ENCODE measurements at regions not wholly inside any gene's neighbourhood (a gene's known extent, or its start where the extent isn't known, plus 50 kb on each side); places are given as distances from the start of the nearest gene placed in this dataset.

DNA sequence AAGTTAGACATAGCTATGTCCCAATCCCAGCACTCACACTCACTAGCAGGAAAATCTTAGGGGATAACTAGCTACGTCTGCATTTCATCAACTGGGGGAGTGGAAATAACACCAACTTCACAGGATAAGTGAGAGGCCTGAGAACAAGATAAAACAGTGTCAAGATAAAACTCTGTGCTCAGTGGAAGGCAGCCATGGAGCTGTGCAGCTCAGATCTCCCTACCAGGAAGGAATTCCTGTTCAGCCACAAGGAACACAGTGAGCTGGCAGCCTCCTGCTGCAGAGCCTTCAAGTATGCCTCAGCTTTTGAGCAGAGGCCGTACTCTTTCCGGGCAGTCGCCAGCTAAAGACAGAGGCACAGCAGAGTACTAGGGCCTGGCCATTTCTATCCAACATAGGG, 115.8 kb upstream of the TOPAZ1 start:
- no peak overlapping the region for H2AK5ac ChIP-seq (ENCODE audit: low read depth, low read length)
- no peak overlapping the region for H2BK120ac ChIP-seq (ENCODE audit: low read depth, low read length)
- no CpG with 5 or more reads among the region's 4 CpGs for WGBS, 2 donors (ENCODE audit: extremely low coverage in 2 of 2, insufficient read length in 2 of 2, insufficient replicate concordance in 1 of 2)
- no peak overlapping the region for H3K14ac ChIP-seq (ENCODE audit: low read length)
- H4K8ac ChIP-seq (ENCODE audit: low read depth, low read length): no peak overlapping the region
- no peak overlapping the region for H2BK15ac ChIP-seq (ENCODE audit: low read length)
- no peaks in the 10 kb centered on the region for H3K9me3 ChIP-seq (replicated peaks in 1 of 2; ENCODE audit: control insufficient read depth in 2 of 2, insufficient read depth in 1 of 2, low read depth in 1 of 2, low read length in 2 of 2)
- peaks cover 0 to 5% of the 10 kb centered on the region in 2 donors for H3K4me1 ChIP-seq (ENCODE audit: control insufficient read depth in 2 of 2, insufficient read depth in 1 of 2, low read depth in 1 of 2, low read length in 2 of 2)
- H3K36me3 ChIP-seq (replicated peaks in 1 of 2; ENCODE audit: control insufficient read depth in 2 of 2, insufficient read depth in 2 of 2, low read length in 2 of 2): no peaks in the 10 kb centered on the region
- H4K91ac ChIP-seq (ENCODE audit: low read depth, low read length, poor library complexity): no peak overlapping the region
- no peak overlapping the region for H3K23ac ChIP-seq (ENCODE audit: low read depth, low read length, poor library complexity)
- H2BK12ac ChIP-seq (ENCODE audit: low read length): no peak overlapping the region
- DNase-seq (ENCODE audit: low spot score): no peak
- H3K79me1 ChIP-seq (ENCODE audit: low read depth, low read length): no peaks in the 10 kb centered on the region
- H3K27ac ChIP-seq (replicated peaks; ENCODE audit: low read length): no peak overlapping the region
- no peak overlapping the region for H3K4ac ChIP-seq (ENCODE audit: low read length)
- no peak overlapping the region for H2BK5ac ChIP-seq (ENCODE audit: low read length)
- H2AFZ ChIP-seq (ENCODE audit: low read length): no peak overlapping the region
- no peak overlapping the region for H3K4me3 ChIP-seq (ENCODE audit: low read length in 2 of 2)
- no peak overlapping the region for H3K9ac ChIP-seq (ENCODE audit: low read depth, low read length, poor library complexity)
- no peak overlapping the region for H3K18ac ChIP-seq (ENCODE audit: low read length)
- H3K27me3 ChIP-seq (ENCODE audit: control insufficient read depth in 3 of 3, insufficient read depth in 3 of 3, low read depth in 1 of 3, low read length in 3 of 3): no peaks in the 10 kb centered on the region
- no peak overlapping the region for H3K4me2 ChIP-seq (ENCODE audit: insufficient read depth, low read length, poor library complexity, severe bottlenecking)

DNA sequence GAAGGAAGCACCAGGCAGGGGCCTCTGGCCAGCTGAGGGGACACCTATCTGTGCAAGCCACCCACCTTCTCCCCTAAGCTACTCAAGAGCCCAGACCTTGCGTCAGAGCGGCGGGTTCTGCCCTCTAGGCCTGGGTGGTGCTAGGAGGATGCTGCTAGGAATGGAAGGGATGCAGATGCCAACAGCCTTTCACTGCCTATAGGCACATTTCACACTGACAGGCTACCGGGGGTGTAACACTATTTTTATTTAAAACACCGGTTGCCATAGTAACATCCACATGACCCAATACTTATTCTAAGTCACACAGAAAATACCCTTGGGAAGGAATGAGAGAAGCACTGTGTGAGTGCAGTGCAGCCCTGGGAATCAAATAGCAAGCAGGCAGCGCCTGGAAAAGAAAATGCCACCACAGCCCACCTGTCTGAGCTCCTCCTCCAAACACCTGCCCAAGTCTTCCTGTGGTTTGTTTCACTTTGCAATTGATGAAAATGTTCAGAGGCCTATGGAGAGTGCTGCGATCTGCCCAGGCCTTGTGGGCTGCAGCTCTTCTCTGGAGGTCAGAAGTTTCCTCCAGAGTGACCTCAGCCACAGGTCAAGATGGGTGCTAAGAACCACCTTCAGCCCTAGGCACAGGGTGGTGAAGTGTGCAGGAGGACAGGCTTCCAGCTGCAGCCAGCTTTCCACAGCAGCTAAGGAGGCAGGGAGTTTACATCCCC, 113.5 kb upstream of the TOPAZ1 start:
- Histone ChIP-seq H3K18ac (ENCODE audit: low read length) (no peak overlapping the region), H3K4me3 (ENCODE audit: low read length in 2 of 2) (no peak overlapping the region), H3K27me3 (ENCODE audit: control insufficient read depth in 3 of 3, insufficient read depth in 3 of 3, low read depth in 1 of 3, low read length in 3 of 3) (no peaks in the 10 kb centered on the region), H4K91ac (ENCODE audit: low read depth, low read length, poor library complexity) (no peak overlapping the region), H3K4me1 (ENCODE audit: control insufficient read depth in 2 of 2, insufficient read depth in 1 of 2, low read depth in 1 of 2, low read length in 2 of 2) (peaks cover 0 to 5% of the 10 kb centered on the region in 2 donors), H3K79me1 (ENCODE audit: low read depth, low read length) (no peaks in the 10 kb centered on the region), H3K9ac (ENCODE audit: low read depth, low read length, poor library complexity) (no peak overlapping the region), H3K4me2 (ENCODE audit: insufficient read depth, low read length, poor library complexity, severe bottlenecking) (no peak overlapping the region), H2AK5ac (ENCODE audit: low read depth, low read length) (no peak overlapping the region), H3K36me3 (replicated peaks in 1 of 2; ENCODE audit: control insufficient read depth in 2 of 2, insufficient read depth in 2 of 2, low read length in 2 of 2) (no peaks in the 10 kb centered on the region), H2BK5ac (ENCODE audit: low read length) (no peak overlapping the region), H3K9me3 (replicated peaks in 1 of 2; ENCODE audit: control insufficient read depth in 2 of 2, insufficient read depth in 1 of 2, low read depth in 1 of 2, low read length in 2 of 2) (peaks cover 0 to 2% of the 10 kb centered on the region in 2 donors), H2BK15ac (ENCODE audit: low read length) (no peak overlapping the region), H3K4ac (ENCODE audit: low read length) (no peak overlapping the region), H3K23ac (ENCODE audit: low read depth, low read length, poor library complexity) (no peak overlapping the region), H2BK12ac (ENCODE audit: low read length) (no peak overlapping the region), H2BK120ac (ENCODE audit: low read depth, low read length) (no peak overlapping the region), H3K27ac (replicated peaks; ENCODE audit: low read length) (no peak overlapping the region), H3K14ac (ENCODE audit: low read length) (no peak overlapping the region), H2AFZ (ENCODE audit: low read length) (no peak overlapping the region), H4K8ac (ENCODE audit: low read depth, low read length) (no peak overlapping the region)
- no CpG with 5 or more reads among the region's 7 CpGs for WGBS, 2 donors (ENCODE audit: extremely low coverage in 2 of 2, insufficient read length in 2 of 2, insufficient replicate concordance in 1 of 2)
- no peak for DNase-seq (ENCODE audit: low spot score)

DNA sequence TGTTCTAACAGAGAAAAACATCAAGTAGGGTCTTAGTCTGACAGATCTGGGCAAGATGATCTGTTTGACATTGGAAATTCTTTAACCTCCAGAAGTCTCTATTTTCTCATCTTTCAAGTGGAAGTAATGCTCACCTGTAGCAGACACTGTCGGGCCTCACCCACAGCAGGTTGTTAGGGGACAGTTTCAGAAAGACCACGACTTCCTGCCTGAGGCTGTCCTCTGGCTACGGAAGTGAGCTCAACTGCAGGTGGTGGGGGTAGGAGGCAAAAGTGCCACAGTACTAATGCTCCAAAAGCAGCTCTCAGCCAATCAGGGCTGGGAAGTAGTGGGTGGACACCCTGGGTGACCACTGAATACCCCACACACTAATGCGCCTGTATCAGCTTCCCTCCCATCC, 111.4 kb upstream of the TOPAZ1 start:
- no peak overlapping the region for H2AFZ ChIP-seq (ENCODE audit: low read length)
- H2AK5ac ChIP-seq (ENCODE audit: low read depth, low read length): no peak overlapping the region
- no peak overlapping the region for H2BK12ac ChIP-seq (ENCODE audit: low read length)
- H4K8ac ChIP-seq (ENCODE audit: low read depth, low read length): no peak overlapping the region
- H3K36me3 ChIP-seq (replicated peaks in 1 of 2; ENCODE audit: control insufficient read depth in 2 of 2, insufficient read depth in 2 of 2, low read length in 2 of 2): no peaks in the 10 kb centered on the region
- WGBS, 2 donors (ENCODE audit: extremely low coverage in 2 of 2, insufficient read length in 2 of 2, insufficient replicate concordance in 1 of 2): no CpG with 5 or more reads among the region's 4 CpGs
- H3K18ac ChIP-seq (ENCODE audit: low read length): no peak overlapping the region
- H3K9me3 ChIP-seq (replicated peaks in 1 of 2; ENCODE audit: control insufficient read depth in 2 of 2, insufficient read depth in 1 of 2, low read depth in 1 of 2, low read length in 2 of 2): peaks cover 0 to 2% of the 10 kb centered on the region in 2 donors
- no peak overlapping the region for H3K4me2 ChIP-seq (ENCODE audit: insufficient read depth, low read length, poor library complexity, severe bottlenecking)
- H2BK5ac ChIP-seq (ENCODE audit: low read length): no peak overlapping the region
- H3K4me3 ChIP-seq (ENCODE audit: low read length in 2 of 2): no peak overlapping the region
- H3K79me1 ChIP-seq (ENCODE audit: low read depth, low read length): no peaks in the 10 kb centered on the region
- H2BK120ac ChIP-seq (ENCODE audit: low read depth, low read length): no peak overlapping the region
- H4K91ac ChIP-seq (ENCODE audit: low read depth, low read length, poor library complexity): no peak overlapping the region
- no peak overlapping the region for H3K9ac ChIP-seq (ENCODE audit: low read depth, low read length, poor library complexity)
- H3K27ac ChIP-seq (replicated peaks; ENCODE audit: low read length): no peak overlapping the region
- H3K4ac ChIP-seq (ENCODE audit: low read length): no peak overlapping the region
- no peaks in the 10 kb centered on the region for H3K27me3 ChIP-seq (ENCODE audit: control insufficient read depth in 3 of 3, insufficient read depth in 3 of 3, low read depth in 1 of 3, low read length in 3 of 3)
- peaks cover 0 to 5% of the 10 kb centered on the region in 2 donors for H3K4me1 ChIP-seq (ENCODE audit: control insufficient read depth in 2 of 2, insufficient read depth in 1 of 2, low read depth in 1 of 2, low read length in 2 of 2)
- no peak overlapping the region for H3K14ac ChIP-seq (ENCODE audit: low read length)
- H3K23ac ChIP-seq (ENCODE audit: low read depth, low read length, poor library complexity): no peak overlapping the region
- H2BK15ac ChIP-seq (ENCODE audit: low read length): no peak overlapping the region
- no peak for DNase-seq (ENCODE audit: low spot score)

DNA sequence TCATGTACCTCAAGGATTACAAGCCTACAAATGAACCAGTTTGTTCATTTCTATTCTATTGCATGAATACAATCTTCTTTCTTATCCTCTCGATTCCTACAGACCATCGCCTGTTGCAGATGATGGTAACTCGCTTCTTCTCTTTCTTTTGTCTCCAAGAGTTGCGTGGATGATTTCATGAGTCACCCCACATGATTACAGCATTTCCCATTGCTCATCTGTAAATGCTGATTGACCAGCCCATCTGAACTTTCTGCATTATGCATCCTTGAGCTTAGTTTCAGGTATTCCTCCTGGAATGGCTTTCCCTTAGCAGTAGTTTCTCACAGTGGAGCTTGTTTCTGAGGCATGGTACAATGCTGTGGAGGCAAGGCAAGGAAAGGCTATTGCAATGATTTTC, 109.6 kb upstream of the TOPAZ1 start:
- Histone ChIP-seq H2BK15ac (ENCODE audit: low read length) (no peak overlapping the region), H3K9ac (ENCODE audit: low read depth, low read length, poor library complexity) (no peak overlapping the region), H3K27ac (replicated peaks; ENCODE audit: low read length) (no peak overlapping the region), H2BK12ac (ENCODE audit: low read length) (no peak overlapping the region), H2AFZ (ENCODE audit: low read length) (no peak overlapping the region), H2BK120ac (ENCODE audit: low read depth, low read length) (no peak overlapping the region), H3K27me3 (ENCODE audit: control insufficient read depth in 3 of 3, insufficient read depth in 3 of 3, low read depth in 1 of 3, low read length in 3 of 3) (no peaks in the 10 kb centered on the region), H3K4me2 (ENCODE audit: insufficient read depth, low read length, poor library complexity, severe bottlenecking) (no peak overlapping the region), H3K36me3 (replicated peaks in 1 of 2; ENCODE audit: control insufficient read depth in 2 of 2, insufficient read depth in 2 of 2, low read length in 2 of 2) (no peaks in the 10 kb centered on the region), H3K9me3 (replicated peaks in 1 of 2; ENCODE audit: control insufficient read depth in 2 of 2, insufficient read depth in 1 of 2, low read depth in 1 of 2, low read length in 2 of 2) (peaks cover 0 to 2% of the 10 kb centered on the region in 2 donors), H2BK5ac (ENCODE audit: low read length) (no peak overlapping the region), H3K4me3 (ENCODE audit: low read length in 2 of 2) (no peak overlapping the region), H4K8ac (ENCODE audit: low read depth, low read length) (no peak overlapping the region), H4K91ac (ENCODE audit: low read depth, low read length, poor library complexity) (no peak overlapping the region), H3K18ac (ENCODE audit: low read length) (no peak overlapping the region), H3K79me1 (ENCODE audit: low read depth, low read length) (no peaks in the 10 kb centered on the region), H3K23ac (ENCODE audit: low read depth, low read length, poor library complexity) (no peak overlapping the region), H3K4ac (ENCODE audit: low read length) (no peak overlapping the region), H3K4me1 (ENCODE audit: control insufficient read depth in 2 of 2, insufficient read depth in 1 of 2, low read depth in 1 of 2, low read length in 2 of 2) (peaks cover 0 to 5% of the 10 kb centered on the region in 2 donors), H2AK5ac (ENCODE audit: low read depth, low read length) (no peak overlapping the region), H3K14ac (ENCODE audit: low read length) (no peak overlapping the region)
- no peak for DNase-seq (ENCODE audit: low spot score)
- no CpG with 5 or more reads among the region's 4 CpGs for WGBS, 2 donors (ENCODE audit: extremely low coverage in 2 of 2, insufficient read length in 2 of 2, insufficient replicate concordance in 1 of 2)

Data from neuronal stem cell (in vitro differentiated cells).